Islet precursor cell (in vitro differentiated cells): ENCODE measurements at regions not wholly inside any gene's neighbourhood (a gene's known extent, or its start where the extent isn't known, plus 50 kb on each side); places are given as distances from the start of the nearest gene placed in this dataset.
A peak's percentile ranks its signal among the peaks of the same experiment; 100 is the strongest.
"Not testable (repeated sequence)": the region's sequence is repeated elsewhere in the genome, so short reads cannot be mapped to it uniquely, and the experiment has no call there.

Source experiments
- DNase-seq: peaks from one replicate; pipeline ENCODE4 v3.0.0-alpha.2; 2018

DNA sequence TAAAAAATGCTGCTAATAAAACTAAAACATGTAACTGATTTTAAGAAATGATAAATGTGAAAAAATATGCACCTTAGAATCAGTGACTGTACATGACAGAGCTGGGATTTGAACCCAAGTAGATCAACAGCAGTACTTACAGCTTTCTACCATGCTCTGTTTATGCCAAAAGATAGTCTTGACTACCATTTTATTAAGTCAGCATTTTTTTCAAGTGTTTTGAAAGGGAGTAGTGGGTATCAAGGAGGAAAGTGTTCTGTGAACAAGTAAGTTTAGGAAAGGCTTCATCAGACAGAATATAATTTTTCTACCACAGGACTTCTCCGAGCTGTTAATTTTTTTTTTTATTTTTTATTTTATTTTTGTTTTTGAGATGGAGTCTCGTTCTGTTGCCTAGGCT, 180.4 kb upstream of the GLRA1 start:
- DNase-seq = no peak

DNA sequence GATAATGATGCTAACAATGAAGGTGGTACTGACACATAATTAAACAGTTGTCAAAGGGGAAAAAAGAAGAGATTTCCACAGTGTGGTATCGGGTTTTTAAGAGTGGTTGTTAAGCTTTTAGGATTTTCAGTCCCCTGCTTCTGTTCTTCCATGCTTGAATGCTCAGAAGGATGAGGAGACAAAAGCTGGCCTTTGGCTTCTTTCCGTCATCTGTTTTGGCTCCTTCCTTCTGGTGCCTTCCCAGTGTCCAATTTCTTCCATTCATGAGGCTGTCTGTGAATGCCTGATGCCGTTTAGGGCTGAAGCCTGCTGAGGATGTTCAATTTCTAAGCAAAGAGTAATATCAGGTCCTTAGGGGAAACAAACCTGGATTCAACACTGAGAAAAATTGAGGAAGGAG, 179.6 kb upstream of the GLRA1 start:
- DNase-seq = no peak

DNA sequence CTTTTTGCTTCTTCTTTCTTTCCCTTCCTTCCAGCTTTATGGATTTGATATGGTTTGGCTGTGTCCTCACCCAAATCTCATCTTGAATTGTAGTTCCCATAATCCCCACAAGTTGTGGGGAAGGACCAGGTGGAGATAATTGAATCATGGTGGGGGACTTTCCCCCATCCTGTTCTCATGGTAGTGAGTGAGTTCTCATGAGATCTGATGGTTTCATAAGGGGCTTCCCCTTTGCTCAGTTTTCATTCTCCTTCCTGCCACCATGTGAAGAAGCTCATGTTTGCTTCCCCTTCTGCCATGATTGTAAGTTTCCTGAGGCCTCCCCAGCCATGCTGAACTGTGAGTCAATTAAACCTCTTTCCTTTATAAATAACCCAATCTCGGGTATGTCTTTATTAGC, 178.3 kb upstream of the GLRA1 start:
- DNase-seq = not testable (repeated sequence)

DNA sequence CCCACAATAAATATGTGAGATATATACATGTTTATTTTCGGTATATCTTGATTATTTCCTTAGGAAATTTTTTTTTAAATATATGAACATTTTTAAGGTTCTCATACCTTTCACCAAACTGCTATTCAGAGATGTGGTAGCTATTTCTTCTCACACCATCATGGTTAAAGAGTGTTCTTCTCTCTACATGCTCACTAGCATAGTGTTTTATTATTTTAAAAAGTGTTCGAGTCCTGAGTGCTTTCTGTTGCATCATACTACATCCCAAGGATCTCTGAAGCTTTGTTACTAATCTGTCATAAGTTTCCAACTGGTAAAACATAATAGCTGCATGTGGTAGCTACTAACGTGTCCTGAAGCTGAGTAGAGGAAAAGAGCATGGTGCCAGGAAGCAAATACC, 177.4 kb upstream of the GLRA1 start:
- no peak for DNase-seq

- DNase-seq = no peak
Observed at GRCh38 chr5:152100462-152100861, 175.8 kb upstream of the GLRA1 start.

DNA sequence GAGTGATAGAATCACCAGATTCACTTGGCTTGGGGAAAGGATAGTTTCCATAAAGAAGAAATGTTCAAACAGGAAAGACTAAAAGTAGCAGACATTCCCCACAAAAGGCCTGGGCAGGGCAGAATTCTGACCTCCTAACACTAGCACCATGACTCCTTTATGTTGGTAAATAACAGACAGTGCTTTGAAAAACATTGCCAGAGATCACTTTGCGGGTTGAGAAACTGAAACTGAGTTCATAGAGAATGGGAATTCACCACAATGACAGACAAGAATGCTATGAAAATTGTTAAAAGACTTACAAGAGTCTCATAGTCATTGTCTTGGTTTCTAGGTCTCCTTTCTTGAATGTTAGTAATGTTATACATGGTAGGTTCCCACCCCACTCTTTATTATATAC, 172.5 kb upstream of the GLRA1 start:
- DNase-seq = no peak

DNA sequence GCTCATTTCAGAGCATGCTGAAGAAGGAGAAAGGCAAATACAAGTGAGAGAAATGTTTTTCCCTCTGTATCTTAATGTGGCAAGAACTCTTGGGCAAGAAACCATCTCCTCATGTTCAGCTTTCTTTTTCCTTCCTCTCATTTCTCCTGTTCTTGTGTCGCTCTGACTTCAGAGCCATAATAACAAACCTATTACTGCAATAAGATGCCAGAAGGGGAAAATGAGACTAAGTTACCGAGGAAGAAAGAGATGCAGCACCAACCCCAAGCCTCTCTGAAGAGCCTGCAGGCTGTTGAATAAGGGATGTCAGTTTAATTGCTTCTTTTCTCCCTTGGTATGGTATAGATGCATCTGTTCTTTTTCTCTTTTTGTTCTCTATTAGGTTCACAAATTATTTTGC, 170.1 kb upstream of the GLRA1 start:
- DNase-seq = no peak

- no peak for DNase-seq
Observed at GRCh38 chr5:152094060-152094459, 169.4 kb upstream of the GLRA1 start.

DNA sequence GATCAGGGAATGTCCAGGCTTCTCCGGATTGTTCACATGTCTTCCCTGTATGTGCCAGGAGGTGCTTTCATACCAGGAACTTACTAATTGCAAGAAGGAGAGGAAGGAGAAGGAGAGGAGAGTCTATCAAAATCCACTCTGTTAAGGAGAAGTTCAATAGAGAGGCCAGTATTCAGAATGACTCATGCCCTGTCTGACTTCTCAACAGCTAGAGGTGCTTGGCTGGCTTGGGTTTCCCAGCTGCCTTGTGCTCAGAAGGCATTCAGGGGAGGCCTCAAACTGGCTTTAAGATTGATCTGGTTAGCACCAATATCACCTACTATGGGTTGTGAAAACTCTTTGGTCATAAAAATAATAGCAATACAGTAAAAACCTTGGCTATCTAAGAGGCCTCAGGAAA, 167.9 kb upstream of the GLRA1 start:
- no peak for DNase-seq

GRCh38 chr5:152089644-152090043, 165.0 kb upstream of the GLRA1 start:
- no peak for DNase-seq

DNA sequence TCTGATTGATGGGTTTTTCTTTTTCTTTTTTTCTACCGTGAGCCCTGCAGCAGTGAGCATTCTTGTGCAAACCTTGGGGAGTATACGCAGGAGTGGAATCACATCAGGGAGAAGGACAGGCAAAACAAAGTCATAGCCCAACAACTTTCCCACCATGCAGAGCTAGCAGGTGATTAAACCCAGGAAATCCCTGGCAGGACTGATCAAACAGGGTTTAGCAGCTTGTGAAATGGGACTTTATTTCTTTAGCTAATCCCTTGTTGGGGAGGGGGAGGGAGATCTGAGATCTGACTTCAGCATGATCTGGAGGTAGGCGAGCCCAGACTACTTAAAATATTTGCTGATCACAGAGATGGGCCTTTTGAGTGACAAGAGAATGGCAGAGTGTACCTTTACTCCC, 162.0 kb upstream of the GLRA1 start:
- DNase-seq = no peak

DNA sequence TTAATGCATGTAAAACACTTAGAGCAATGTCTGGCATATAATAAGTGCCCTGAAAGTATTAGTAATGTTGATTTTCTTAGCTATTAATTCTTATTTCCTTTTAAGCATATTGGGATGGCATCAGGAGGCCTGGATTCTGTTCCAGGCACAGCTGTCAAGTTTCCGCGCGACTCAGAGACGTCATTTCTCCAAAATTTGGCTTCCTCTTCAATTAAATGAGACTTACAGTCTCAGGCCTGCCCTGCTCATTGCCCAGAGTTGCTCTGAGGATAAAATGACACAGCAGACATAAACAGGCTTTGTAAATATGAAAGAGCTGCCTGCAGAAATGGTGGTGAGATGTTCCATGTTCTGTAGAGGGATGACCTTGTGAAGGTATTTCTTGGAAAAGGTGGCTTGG, 159.8 kb upstream of the GLRA1 start:
- DNase-seq = no peak

- DNase-seq = no peak
Observed at GRCh38 chr5:152083231-152083630, 158.6 kb upstream of the GLRA1 start.

DNA sequence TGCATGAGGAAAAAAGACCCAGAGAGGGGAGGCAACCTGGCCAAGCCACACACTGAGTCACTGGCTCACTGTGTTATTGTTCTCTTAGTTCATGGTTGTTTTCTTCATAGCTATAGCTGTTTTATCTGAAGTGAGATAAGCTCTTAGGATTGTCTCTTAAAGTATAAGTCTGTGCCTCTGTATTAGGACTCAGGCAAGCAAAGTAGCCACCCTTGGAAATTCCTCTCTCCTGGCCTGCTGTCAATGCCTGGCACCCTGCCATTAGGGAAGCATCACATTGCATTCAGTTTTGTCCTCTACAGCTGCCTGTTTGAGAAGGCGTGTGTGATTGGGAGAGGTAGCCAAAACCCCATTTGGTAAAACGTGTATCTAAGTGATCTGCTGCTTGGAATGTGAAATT, 147.4 kb upstream of the GLRA1 start:
- DNase-seq = no peak

- DNase-seq = no peak
Observed at GRCh38 chr5:152070591-152070990, 145.9 kb upstream of the GLRA1 start.

DNA sequence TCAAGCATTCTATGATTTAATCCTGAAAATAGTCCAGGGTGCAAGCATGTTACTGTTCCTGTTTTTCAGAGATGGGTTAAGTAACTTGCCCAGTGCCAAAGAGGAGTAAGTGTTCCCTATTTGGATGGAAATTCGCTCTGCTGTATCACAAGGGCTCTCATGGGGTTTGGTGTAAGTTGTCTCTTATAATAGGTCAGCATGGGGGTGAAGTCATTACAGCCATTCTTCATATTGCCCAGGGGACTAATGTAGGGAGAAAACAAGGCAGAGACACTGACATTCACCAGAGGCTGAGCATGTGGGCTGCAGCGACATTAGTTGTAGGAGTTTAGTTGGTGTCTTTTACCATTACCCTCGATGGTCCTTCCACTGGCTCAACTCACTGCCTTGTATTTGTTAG, 142.1 kb upstream of the GLRA1 start:
- DNase-seq = no peak

- no peak for DNase-seq
Observed at GRCh38 chr5:152063004-152063403, 138.4 kb upstream of the GLRA1 start.

GRCh38 chr5:152061095-152061494, 136.4 kb upstream of the GLRA1 start:
- DNase-seq = no peak

GRCh38 chr5:152058267-152058666, 133.6 kb upstream of the GLRA1 start:
- no peak for DNase-seq

DNA sequence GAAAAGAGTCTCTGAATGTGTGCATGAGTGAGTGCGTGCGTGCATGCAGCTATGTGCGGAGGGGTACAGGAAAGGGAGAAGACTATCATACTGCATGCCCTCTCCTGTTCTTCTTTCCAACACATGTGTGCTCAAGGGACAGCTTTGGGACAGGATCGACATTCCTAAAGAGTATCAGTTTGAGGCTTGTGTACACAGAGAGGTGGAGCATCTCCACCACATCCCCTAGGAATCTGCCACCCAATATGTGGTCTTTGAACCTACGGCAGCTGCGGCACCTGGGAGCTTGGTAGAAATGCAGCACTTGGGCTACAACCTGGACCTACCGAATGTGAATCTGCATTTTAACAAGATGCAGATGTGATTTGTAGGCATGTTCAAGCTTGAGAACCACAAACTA, 132.3 kb upstream of the GLRA1 start:
- DNase-seq = no peak

DNA sequence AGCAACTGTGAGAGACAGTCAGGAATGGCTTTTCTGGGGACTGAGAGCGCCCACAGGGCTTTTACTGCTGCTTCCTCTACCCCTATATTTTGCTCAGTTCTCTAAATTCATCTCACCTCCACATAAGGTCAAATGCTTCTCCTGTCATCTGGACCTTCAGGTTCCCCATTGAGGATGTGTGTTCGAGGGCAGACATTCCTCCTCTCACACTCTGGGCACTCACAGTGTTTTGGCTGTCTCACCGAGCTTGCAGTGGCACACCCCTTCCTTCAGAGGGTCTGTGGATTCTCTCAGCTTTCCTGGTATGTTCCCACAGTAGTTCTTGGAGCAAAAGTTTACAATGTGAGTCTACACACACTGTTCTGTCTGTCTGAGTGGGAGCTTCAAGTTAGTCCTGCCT, 127.8 kb upstream of the GLRA1 start:
- peak; percentile 62 for DNase-seq

GRCh38 chr5:152051499-152052454, 127.1 kb upstream of the GLRA1 start:
- DNase-seq = peak; percentile 80

GRCh38 chr5:152046361-152046760, 121.7 kb upstream of the GLRA1 start:
- DNase-seq = no peak

- not testable (repeated sequence) for DNase-seq
Observed at GRCh38 chr5:152038856-152039255, 114.2 kb upstream of the GLRA1 start.
